HCT116 (cell line): ENCODE measurements at regions not wholly inside any gene's neighbourhood (a gene's known extent, or its start where the extent isn't known, plus 50 kb on each side); places are given as distances from the start of the nearest gene placed in this dataset.

ENCODE experiments used
- ATAC-seq: fragments of 200-7000 bp; cut with Tn5 transposase; 2 replicates; pipeline ENCODE4 v1.9.1; 2020; ENCODE audit warnings: mild to moderate bottlenecking, moderate library complexity
- BruUV-seq: library from RNA; stranded (reverse); fragments of 400-500 nt; replicated peaks from 2 replicates; lab custom pipeline; 2021; lab: Mats Ljungman, UMichigan
- CTCF ChIA-PET: fragments of 300-600 bp; sonication (Branson Sonifier 250); formaldehyde crosslinking; loops from one replicate; lab custom pipeline; 2021; ENCODE audit warnings: antibody characterized with exemption; lab: Charles Lee
- POLR2A ChIA-PET: fragments of 300-600, 350-600 bp; sonication (Branson Sonifier 250); formaldehyde crosslinking; loops from one replicate; lab custom pipeline; 2021; ENCODE audit warnings: antibody characterized with exemption; lab: Charles Lee
- RAD21 ChIA-PET, 2 experiments: fragments of 300-600 bp; sonication (Branson Sonifier 250); formaldehyde crosslinking; loops; one replicate each; lab custom pipeline; 2023; ENCODE audit warnings: low total read pairs in 2 of 2; ENCODE audit not compliant: uncharacterized antibody in 2 of 2, unreplicated experiment in 2 of 2, low non-redundant PET in 1 of 2; lab: Charles Lee
- DNase-seq: peaks from one replicate; pipeline ENCODE4 v3.0.0-alpha.2; 2010; ENCODE audit warnings: low read depth, low spot score
- H2AFZ ChIP-seq: fragments of 200-600 bp; shearing (Covaris generic), sonication (generic); 2 replicates; pipeline ENCODE4 v1.6.1; 2017; ENCODE audit warnings: low read depth, mixed run types, mixed read lengths, antibody characterized with exemption, low read length; ENCODE audit not compliant: poor library complexity, severe bottlenecking
- H3K27ac ChIP-seq: 2 replicates; pipeline ENCODE4 v1.5.1; 2012; ENCODE audit warnings: low read depth, low read length
- H3K27me3 ChIP-seq: fragments of 200-600 bp; sonication (generic); 2 replicates; pipeline ENCODE4 v1.6.1; 2016; ENCODE audit warnings: mixed run types, low read length, mixed read lengths; ENCODE audit not compliant: insufficient read depth
- H3K36me3 ChIP-seq, 2 experiments: fragments of 200-500 bp in 1 of 2; fragments of 200-600 bp in 1 of 2; sonication (Bioruptor generic) in 1 of 2; sonication (generic) in 1 of 2; 2 replicates each; pipeline versions ENCODE4 v1.5.1 to v1.6.1; 2014 to 2016; ENCODE audit warnings: low read length in 2 of 2, inconsistent platforms in 1 of 2, mixed read lengths in 1 of 2, mixed run types in 1 of 2; ENCODE audit not compliant: insufficient read depth in 2 of 2, control insufficient read depth in 1 of 2
- H3K4me1 ChIP-seq, 2 experiments: fragments of 200-600 bp in 1 of 2; sonication (generic) in 1 of 2; 2 replicates each; pipeline versions ENCODE4 v1.5.1 to v1.6.1; 2012 to 2017; ENCODE audit warnings: low read length in 2 of 2, inconsistent platforms in 1 of 2, mild to moderate bottlenecking in 1 of 2, mixed read lengths in 1 of 2, mixed run types in 1 of 2, moderate library complexity in 1 of 2; ENCODE audit not compliant: insufficient read depth in 2 of 2, control insufficient read depth in 1 of 2
- H3K4me2 ChIP-seq: fragments of 200-600 bp; sonication (generic); 2 replicates; pipeline ENCODE4 v1.6.1; 2017; ENCODE audit warnings: mixed run types, low read length, mixed read lengths
- H3K4me3 ChIP-seq, 2 experiments: fragments of 200-600 bp in 1 of 2; sonication (generic) in 1 of 2; replicated peaks in 1 of 2; 2 replicates each; pipeline ENCODE4 v1.5.1; 2011 to 2016; ENCODE audit warnings: low read length in 2 of 2, control low read depth in 1 of 2, low read depth in 1 of 2, mild to moderate bottlenecking in 1 of 2, mixed read lengths in 1 of 2, mixed run types in 1 of 2
- H3K79me2 ChIP-seq: fragments of 200-600 bp; sonication (generic); 2 replicates; pipeline ENCODE4 v1.6.1; 2017; ENCODE audit warnings: mild to moderate bottlenecking, mixed run types, low read length, moderate library complexity, mixed read lengths; ENCODE audit not compliant: insufficient read depth
- H3K9ac ChIP-seq: fragments of 200-600 bp; sonication (generic); 2 replicates; pipeline ENCODE4 v1.6.1; 2016; ENCODE audit warnings: low read length, mixed read lengths
- H3K9me2 ChIP-seq: fragments of 200-600 bp; sonication (generic), shearing (Covaris generic); 2 replicates; pipeline ENCODE4 v1.6.1; 2017; ENCODE audit warnings: mixed run types, mild to moderate bottlenecking, moderate library complexity; ENCODE audit not compliant: insufficient read depth
- H3K9me3 ChIP-seq, 2 experiments: fragments of 200-500 bp in 1 of 2; fragments of 200-600 bp in 1 of 2; sonication (Bioruptor generic) in 1 of 2; sonication (generic) in 1 of 2; 2 replicates each; pipeline ENCODE4 v1.6.1; 2014 to 2017; ENCODE audit warnings: low read length in 2 of 2, mixed read lengths in 2 of 2, inconsistent platforms in 1 of 2, low read depth in 1 of 2, mild to moderate bottlenecking in 1 of 2, mixed run types in 1 of 2, moderate library complexity in 1 of 2; ENCODE audit not compliant: control insufficient read depth in 1 of 2, insufficient read depth in 1 of 2
- H4K20me1 ChIP-seq: fragments of 200-600 bp; sonication (generic), shearing (Covaris generic); 2 replicates; pipeline ENCODE4 v1.6.1; 2017; ENCODE audit warnings: mixed run types, mild to moderate bottlenecking, moderate library complexity; ENCODE audit not compliant: insufficient read depth
- ATF3 ChIP-seq: IDR thresholded peaks from 2 replicates; pipeline ENCODE4 v1.6.1; 2012
- EZH2phosphoT487 ChIP-seq: fragments of 200-600 bp; IDR thresholded peaks from 2 replicates; pipeline ENCODE4 v1.6.1; 2018; ENCODE audit warnings: antibody characterized with exemption, borderline replicate concordance
- FOSL1 ChIP-seq: IDR thresholded peaks from 2 replicates; pipeline ENCODE4 v1.6.1; 2012; ENCODE audit warnings: low read depth
- YY1 ChIP-seq: IDR thresholded peaks from 2 replicates; pipeline ENCODE4 v1.6.1; 2011; ENCODE audit warnings: low read length, low read depth, moderate library complexity, mild to moderate bottlenecking; ENCODE audit not compliant: insufficient replicate concordance; ENCODE audit errors: extremely low read depth
- intact Hi-C: fragments of 100-400 bp; cut with micrococcal nuclease; formaldehyde crosslinking; loops from 2 replicates; pipeline ENCODE4 v1.10.0; 2022

GRCh38 chr9:13990994-13991393 lies 322.9 kb downstream of the NFIB start:
- H3K36me3 ChIP-seq: no peaks in the 10 kb centered on the region
- TF ChIP-seq ATF3: no peak
- no peaks in the 10 kb centered on the region for H4K20me1 ChIP-seq
- ATAC-seq: no peak
- H3K4me1 ChIP-seq: no peaks in the 10 kb centered on the region
- no peak overlapping the region for H2AFZ ChIP-seq
- POLR2A ChIA-PET: no interaction called here
- CTCF ChIA-PET: no interaction called here
- H3K4me3 ChIP-seq: no peak overlapping the region
- no peaks in the 10 kb centered on the region for H3K9me3 ChIP-seq
- RAD21 ChIA-PET: interaction anchor here in 1 of 2 experiments (0.7 kb wide), 1 partner anchor 1216 kb away, joined by 3 read pairs; no protein-coding TSS in a partner anchor
- H3K9me2 ChIP-seq: no peaks in the 10 kb centered on the region
- no peak overlapping the region for H3K9ac ChIP-seq
- intact Hi-C loops: no loop called here
- H3K27ac ChIP-seq: no peak overlapping the region
- no peak for DNase-seq
- H3K27me3 ChIP-seq: no peaks in the 10 kb centered on the region
- H3K4me2 ChIP-seq: no peak overlapping the region
- no TSS peak for BruUV-seq
- no peaks in the 10 kb centered on the region for H3K79me2 ChIP-seq

GRCh38 chr9:13990331-13990730 lies 323.6 kb downstream of the NFIB start:
- no peaks in the 10 kb centered on the region for H3K27me3 ChIP-seq
- ATAC-seq (no peak), DNase-seq (no peak)
- H2AFZ ChIP-seq: no peak overlapping the region
- no peaks in the 10 kb centered on the region for H3K9me3 ChIP-seq
- H3K9me2 ChIP-seq: no peaks in the 10 kb centered on the region
- no peak overlapping the region for H3K27ac ChIP-seq
- H3K4me2 ChIP-seq: no peak overlapping the region
- ChIA-PET RAD21 (no interaction called here), POLR2A (no interaction called here), CTCF (no interaction called here)
- intact Hi-C loops: no loop called here
- H3K79me2 ChIP-seq: no peaks in the 10 kb centered on the region
- no peaks in the 10 kb centered on the region for H3K36me3 ChIP-seq
- no peak overlapping the region for H3K4me3 ChIP-seq
- H4K20me1 ChIP-seq: no peaks in the 10 kb centered on the region
- H3K9ac ChIP-seq: no peak overlapping the region
- BruUV-seq: no TSS peak
- no peaks in the 10 kb centered on the region for H3K4me1 ChIP-seq
- TF ChIP-seq EZH2phosphoT487 (no peak), FOSL1 (no peak), YY1 (no peak)
